Naive thymus-derived CD8-positive, alpha-beta T cell (primary cell): ENCODE measurements at regions not wholly inside any gene's neighbourhood (a gene's known extent, or its start where the extent isn't known, plus 50 kb on each side); places are given as distances from the start of the nearest gene placed in this dataset.
"Not testable (repeated sequence)": the region's sequence is repeated elsewhere in the genome, so short reads cannot be mapped to it uniquely, and the experiment has no call there.

Experiments used
- ATAC-seq, 2 donors: fragments of 150-1000 bp; cut with Tn5 transposase in 1 of 2; sonication (Bioruptor Pico), chemical (Tn5 transposase) in 1 of 2; 1 replicate in 1 of 2; 2 replicates in 1 of 2; pipeline ENCODE4 v1.10.0; 2021; ENCODE audit warnings: mild to moderate bottlenecking in 2 of 2, moderate library complexity in 2 of 2
- POLR2A ChIA-PET: fragments of 350-600 bp; sonication (Branson Sonifier 250); formaldehyde crosslinking; loops from one replicate; lab custom pipeline; 2021; ENCODE audit warnings: antibody characterized with exemption; lab: Charles Lee
- DNase-seq, 10 donors: peaks; one replicate each; pipeline versions ENCODE4 v3.0.0 to v3.0.0-alpha.2; 2020 to 2022
- H3K27ac Mint-ChIP-seq, 10 donors: one replicate each; pipeline ENCODE4 v1.8.0; 2020 to 2022; ENCODE audit warnings: mild to moderate bottlenecking in 10 of 10, mixed read lengths in 10 of 10, moderate library complexity in 4 of 10, inconsistent platforms in 1 of 10
- H3K27me3 Mint-ChIP-seq, 5 donors: one replicate each; pipeline ENCODE4 v1.8.0; 2021 to 2022; ENCODE audit warnings: mixed read lengths in 5 of 5
- H3K36me3 Mint-ChIP-seq, 3 donors: one replicate each; pipeline ENCODE4 v1.8.0; 2020 to 2022; ENCODE audit warnings: mixed read lengths in 3 of 3, mild to moderate bottlenecking in 2 of 3, inconsistent platforms in 1 of 3
- H3K4me1 Mint-ChIP-seq, 4 donors: one replicate each; pipeline ENCODE4 v1.8.0; 2021 to 2022; ENCODE audit warnings: mixed read lengths in 4 of 4
- H3K4me3 Mint-ChIP-seq, 10 donors: one replicate each; pipeline ENCODE4 v1.8.0; 2020 to 2022; ENCODE audit warnings: mild to moderate bottlenecking in 10 of 10, mixed read lengths in 10 of 10, moderate library complexity in 6 of 10, inconsistent platforms in 1 of 10
- H3K9me3 Mint-ChIP-seq, 9 donors: one replicate each; pipeline ENCODE4 v1.8.0; 2020 to 2022; ENCODE audit warnings: mixed read lengths in 9 of 9, mild to moderate bottlenecking in 3 of 9, inconsistent platforms in 1 of 9, moderate library complexity in 1 of 9

GRCh38 chr7:155938129-155938528 lies 125.9 kb upstream of the SHH start:
- POLR2A ChIA-PET, result no interaction called here
- no peak for ATAC-seq
- Mint-ChIP-seq H3K36me3 (peaks cover 0 to 19% (median 2%) of the 10 kb centered on the region in 3 donors), H3K27me3 (peaks cover 0 to 41% (median 6%) of the 10 kb centered on the region in 5 donors), H3K4me1 (peaks cover 0 to 2% (median under 1%) of the 10 kb centered on the region in 4 donors), H3K9me3 (peaks cover 2 to 29% (median 16%) of the 10 kb centered on the region in 9 donors), H3K27ac (no peak overlapping the region), H3K4me3 (no peak overlapping the region)
- no peak for DNase-seq

DNA sequence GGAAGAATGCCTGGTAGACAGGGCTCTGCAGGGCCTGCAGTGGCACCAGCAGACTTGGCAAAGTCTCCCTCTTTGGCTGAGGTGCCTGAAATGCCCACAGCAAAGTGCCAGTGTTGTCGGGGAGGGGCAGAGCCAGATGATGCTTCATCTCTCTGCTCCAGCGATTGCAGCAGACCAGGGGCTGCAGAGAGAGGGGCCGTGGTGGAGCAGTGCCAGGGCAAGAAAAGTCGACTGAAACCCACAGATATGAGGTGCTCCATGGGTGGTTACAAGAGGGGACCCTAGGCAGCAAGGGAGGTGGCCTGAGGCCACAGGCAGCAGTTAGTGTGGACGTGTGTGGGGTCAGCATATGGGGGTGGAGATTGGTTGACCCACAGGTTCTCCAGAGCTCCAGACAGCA lies 123.5 kb upstream of the SHH start:
- peaks cover 0 to 19% (median 2%) of the 10 kb centered on the region in 3 donors for H3K36me3 Mint-ChIP-seq
- POLR2A ChIA-PET, result no interaction called here
- H3K4me1 Mint-ChIP-seq, result no peaks in the 10 kb centered on the region
- ATAC-seq, result no peak
- H3K4me3 Mint-ChIP-seq, result no peak overlapping the region
- peaks cover 0 to 36% (median 5%) of the 10 kb centered on the region in 5 donors for H3K27me3 Mint-ChIP-seq
- DNase-seq, result peak in 1 of 10 donors; percentile 26
- peak overlapping the region in 1 of 10 donors; percentile 46 for H3K27ac Mint-ChIP-seq
- H3K9me3 Mint-ChIP-seq, result peaks cover 2 to 29% (median 16%) of the 10 kb centered on the region in 9 donors

DNA sequence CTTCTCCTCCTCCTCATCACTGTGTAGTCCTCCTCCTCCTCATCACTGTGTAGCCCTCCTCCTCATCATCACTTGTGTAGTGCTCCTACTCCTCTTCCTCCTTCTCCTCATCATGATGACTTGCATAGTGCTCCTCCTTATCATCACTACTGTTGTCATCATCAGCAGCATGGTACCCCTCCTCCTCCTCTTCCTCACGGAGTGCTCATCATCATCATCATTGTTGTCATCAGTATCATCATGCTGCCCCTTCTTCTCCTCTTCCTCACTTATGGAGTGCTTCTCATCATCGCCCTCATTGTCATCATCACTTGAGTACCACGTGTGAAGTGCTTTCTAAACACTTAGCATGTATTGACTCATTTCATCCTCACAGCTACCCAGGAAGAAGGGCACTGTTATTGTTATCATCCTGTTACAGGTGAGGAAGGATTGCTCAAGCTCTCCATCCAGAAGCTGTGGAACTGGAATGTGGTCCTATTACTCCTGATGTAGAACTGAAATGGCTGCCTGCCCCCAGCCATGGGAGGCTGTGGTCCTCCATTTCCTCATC lies 122.8 kb upstream of the SHH start:
- ATAC-seq, result no peak
- no peak for DNase-seq
- peak overlapping the region in 1 of 10 donors; percentile 46 for H3K27ac Mint-ChIP-seq
- peaks cover 0 to 15% (median 2%) of the 10 kb centered on the region in 3 donors for H3K36me3 Mint-ChIP-seq
- POLR2A ChIA-PET, result no interaction called here
- H3K9me3 Mint-ChIP-seq, result peaks cover 2 to 24% (median 14%) of the 10 kb centered on the region in 9 donors
- no peak overlapping the region for H3K4me3 Mint-ChIP-seq
- H3K27me3 Mint-ChIP-seq, result peaks cover 0 to 31% (median 3%) of the 10 kb centered on the region in 5 donors
- no peaks in the 10 kb centered on the region for H3K4me1 Mint-ChIP-seq

DNA sequence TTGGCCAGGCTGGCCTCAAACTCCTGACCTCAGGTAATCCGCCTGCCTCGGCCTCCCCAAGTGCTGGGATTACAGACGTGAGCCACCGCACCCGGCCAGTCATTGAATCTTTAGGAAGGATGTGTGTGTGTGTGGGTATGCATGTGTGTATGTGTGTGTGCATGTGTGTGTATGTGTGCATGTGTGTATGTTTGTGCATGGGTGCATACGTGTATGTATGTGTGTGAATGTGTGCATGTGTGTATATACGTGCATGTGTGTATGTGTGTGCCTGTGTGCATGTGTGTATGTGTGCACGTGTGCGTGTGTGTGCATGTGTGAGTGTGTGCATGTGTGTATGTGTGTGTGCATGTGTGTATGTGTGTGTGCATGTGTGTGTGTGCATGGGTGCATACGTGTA lies 120.1 kb upstream of the SHH start:
- ATAC-seq, H3K4me1 Mint-ChIP-seq, H3K27ac Mint-ChIP-seq, DNase-seq, H3K4me3 Mint-ChIP-seq, H3K36me3 Mint-ChIP-seq, POLR2A ChIA-PET: not testable (repeated sequence)
- Mint-ChIP-seq H3K27me3 (peaks cover 3 to 25% (median 13%) of the 10 kb centered on the region in 5 donors), H3K9me3 (peaks cover 0 to 11% (median 0%) of the 10 kb centered on the region in 9 donors)

GRCh38 chr7:155931396-155932085 lies 119.3 kb upstream of the SHH start:
- POLR2A ChIA-PET, result interaction anchor here (0.6 kb wide), 1 partner anchor 444 kb away, joined by 3 read pairs; no protein-coding TSS in a partner anchor
- Mint-ChIP-seq H3K27ac (no peak overlapping the region), H3K4me1 (no peaks in the 10 kb centered on the region), H3K4me3 (no peak overlapping the region), H3K27me3 (peaks cover 2 to 21% (median 13%) of the 10 kb centered on the region in 5 donors), H3K36me3 (no peaks in the 10 kb centered on the region), H3K9me3 (peaks cover 0 to 11% (median 0%) of the 10 kb centered on the region in 9 donors)
- DNase-seq, result peak in 1 of 10 donors; percentile 48
- no peak for ATAC-seq

GRCh38 chr7:155930527-155930926 lies 118.3 kb upstream of the SHH start:
- no peaks in the 10 kb centered on the region for H3K36me3 Mint-ChIP-seq
- POLR2A ChIA-PET, result no interaction called here
- H3K4me1 Mint-ChIP-seq, result no peaks in the 10 kb centered on the region
- DNase-seq (no peak), ATAC-seq (no peak)
- H3K27ac Mint-ChIP-seq, result no peak overlapping the region
- peaks cover 2 to 17% (median 13%) of the 10 kb centered on the region in 5 donors for H3K27me3 Mint-ChIP-seq
- no peak overlapping the region for H3K4me3 Mint-ChIP-seq
- peaks cover 0 to 11% (median 0%) of the 10 kb centered on the region in 9 donors for H3K9me3 Mint-ChIP-seq

DNA sequence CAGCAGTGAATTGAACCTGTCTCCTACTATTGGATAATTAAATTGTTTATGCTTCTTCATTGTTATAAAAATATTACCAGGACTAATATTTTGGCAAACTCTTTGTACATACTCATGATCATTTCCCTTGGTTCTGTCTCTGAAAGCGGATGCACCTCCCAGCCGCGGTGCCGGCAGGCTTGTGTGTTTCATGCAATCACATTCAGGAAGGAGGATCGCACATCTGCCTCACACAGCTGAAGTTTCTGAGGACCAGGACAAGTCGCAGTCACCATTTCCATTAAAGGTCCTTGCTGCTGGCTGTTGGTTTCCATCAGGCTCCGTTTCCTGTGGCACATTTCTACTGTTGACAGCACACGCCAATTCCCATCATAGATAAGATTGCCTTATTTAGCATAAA lies 117.8 kb upstream of the SHH start:
- POLR2A ChIA-PET, result no interaction called here
- ATAC-seq (no peak), DNase-seq (no peak)
- H3K36me3 Mint-ChIP-seq, result no peaks in the 10 kb centered on the region
- no peak overlapping the region for H3K27ac Mint-ChIP-seq
- H3K4me3 Mint-ChIP-seq, result no peak overlapping the region
- H3K9me3 Mint-ChIP-seq, result peaks cover 0 to 7% (median 0%) of the 10 kb centered on the region in 9 donors
- H3K27me3 Mint-ChIP-seq, result peaks cover 2 to 14% (median 13%) of the 10 kb centered on the region in 5 donors
- no peaks in the 10 kb centered on the region for H3K4me1 Mint-ChIP-seq

DNA sequence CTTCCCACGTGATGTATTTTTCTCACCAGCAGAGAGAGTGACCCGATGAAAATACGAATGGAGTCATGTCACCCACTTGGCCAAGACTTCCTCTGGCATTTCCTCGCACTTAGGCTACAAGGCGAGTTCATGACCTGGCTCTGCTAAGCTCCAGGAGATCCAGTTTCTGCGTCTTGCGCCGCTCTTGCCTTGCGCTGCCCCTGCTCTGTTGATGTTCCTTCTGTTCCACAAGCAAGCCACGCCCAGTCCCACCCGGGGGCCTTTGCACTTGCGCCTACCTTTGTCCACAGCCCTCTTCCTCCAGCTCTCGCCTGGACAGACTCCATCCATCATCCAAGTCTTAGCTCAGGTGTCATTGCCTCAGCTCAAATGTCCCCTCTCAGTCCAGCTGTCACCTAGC lies 116.3 kb upstream of the SHH start:
- H3K4me3 Mint-ChIP-seq, result no peak overlapping the region
- no peaks in the 10 kb centered on the region for H3K36me3 Mint-ChIP-seq
- no peak overlapping the region for H3K27ac Mint-ChIP-seq
- H3K27me3 Mint-ChIP-seq, result peaks cover 2 to 13% (median 10%) of the 10 kb centered on the region in 5 donors
- ATAC-seq (no peak), DNase-seq (no peak)
- H3K4me1 Mint-ChIP-seq, result no peaks in the 10 kb centered on the region
- H3K9me3 Mint-ChIP-seq, result no peaks in the 10 kb centered on the region
- POLR2A ChIA-PET, result no interaction called here

- H3K36me3 Mint-ChIP-seq, result no peaks in the 10 kb centered on the region
- no peaks in the 10 kb centered on the region for H3K9me3 Mint-ChIP-seq
- DNase-seq, result no peak
- H3K27me3 Mint-ChIP-seq, result peaks cover 2 to 13% (median 10%) of the 10 kb centered on the region in 5 donors
- POLR2A ChIA-PET, result no interaction called here
- no peaks in the 10 kb centered on the region for H3K4me1 Mint-ChIP-seq
- H3K4me3 Mint-ChIP-seq, result no peak overlapping the region
- no peak for ATAC-seq
- H3K27ac Mint-ChIP-seq, result no peak overlapping the region
These were observed 115.6 kb upstream of the SHH start for GRCh38 chr7:155927905-155928304.

GRCh38 chr7:155925682-155926081 lies 113.4 kb upstream of the SHH start:
- peaks cover 2 to 13% (median 10%) of the 10 kb centered on the region in 5 donors for H3K27me3 Mint-ChIP-seq
- DNase-seq, result no peak
- no peaks in the 10 kb centered on the region for H3K4me1 Mint-ChIP-seq
- POLR2A ChIA-PET, result no interaction called here
- no peak overlapping the region for H3K27ac Mint-ChIP-seq
- no peaks in the 10 kb centered on the region for H3K9me3 Mint-ChIP-seq
- no peaks in the 10 kb centered on the region for H3K36me3 Mint-ChIP-seq
- H3K4me3 Mint-ChIP-seq, result no peak overlapping the region
- ATAC-seq, result no peak

DNA sequence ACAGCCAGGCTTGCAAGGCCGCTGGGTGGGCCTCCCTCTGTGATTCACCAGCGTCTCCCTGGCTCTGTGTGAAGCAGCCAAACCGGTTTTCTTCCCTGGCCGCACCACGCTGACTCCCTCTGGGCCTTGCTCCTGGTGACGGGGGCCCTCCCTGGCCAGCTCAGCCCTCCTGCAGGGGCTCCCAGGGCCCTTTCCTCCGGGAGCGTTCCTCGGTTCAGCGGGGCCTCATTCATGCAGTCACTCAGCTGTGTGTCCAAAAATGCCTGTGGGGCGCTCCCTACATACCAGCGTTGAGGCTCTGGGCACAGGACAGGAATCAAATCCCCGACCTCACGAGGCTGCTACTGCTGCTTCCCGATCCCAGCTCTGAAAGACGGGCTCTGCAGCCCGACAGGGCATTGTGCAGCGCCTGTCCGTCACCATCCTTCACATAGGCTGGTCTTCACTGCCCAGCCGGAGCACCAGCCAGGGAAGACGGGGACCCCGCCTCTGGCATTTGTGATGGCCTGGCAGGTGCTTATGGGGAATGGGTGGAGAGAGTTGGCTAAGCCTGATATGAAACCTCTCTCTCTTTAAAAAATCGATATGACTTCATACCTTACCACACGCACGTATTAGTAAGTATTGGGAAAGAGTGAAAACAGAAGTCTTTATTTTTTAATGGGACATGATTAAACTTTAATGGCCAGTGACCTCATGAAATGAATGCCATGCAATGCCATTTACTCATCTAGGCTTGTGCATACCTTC lies 110.0 kb upstream of the SHH start:
- Mint-ChIP-seq H3K36me3 (no peaks in the 10 kb centered on the region), H3K27ac (no peak overlapping the region), H3K4me3 (no peak overlapping the region), H3K27me3 (peaks cover 0 to 10% (median 4%) of the 10 kb centered on the region in 5 donors), H3K9me3 (peaks cover 0 to 5% (median 0%) of the 10 kb centered on the region in 9 donors), H3K4me1 (no peaks in the 10 kb centered on the region)
- ATAC-seq (no peak), DNase-seq (no peak)
- POLR2A ChIA-PET, result no interaction called here

DNA sequence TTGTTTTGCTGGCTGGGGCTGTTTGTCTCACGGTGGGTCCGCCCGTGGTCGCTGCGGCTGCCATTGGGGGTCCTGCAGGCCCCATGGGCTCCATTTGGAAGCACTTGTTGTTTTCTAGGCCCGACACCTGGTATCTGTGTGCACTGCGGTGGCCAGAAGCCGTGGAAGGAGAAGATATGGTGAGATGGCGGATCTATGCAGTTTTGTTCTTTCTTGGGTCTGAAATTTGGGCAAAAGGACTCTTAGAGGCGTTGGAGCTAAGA lies 109.5 kb upstream of the SHH start:
- ATAC-seq (no peak), DNase-seq (no peak)
- Mint-ChIP-seq H3K9me3 (peaks cover 0 to 5% (median 0%) of the 10 kb centered on the region in 9 donors), H3K4me1 (no peaks in the 10 kb centered on the region), H3K27me3 (peaks cover 2 to 10% (median 4%) of the 10 kb centered on the region in 5 donors), H3K4me3 (no peak overlapping the region), H3K36me3 (no peaks in the 10 kb centered on the region), H3K27ac (no peak overlapping the region)
- POLR2A ChIA-PET, result no interaction called here
